ENCODE measurements at regions not wholly inside any gene's neighbourhood (a gene's known extent, or its start where the extent isn't known, plus 50 kb on each side); places are given as distances from the start of the nearest gene placed in this dataset.
"Not testable (repeated sequence)": the region's sequence is repeated elsewhere in the genome, so short reads cannot be mapped to it uniquely, and the experiment has no call there.

DNA sequence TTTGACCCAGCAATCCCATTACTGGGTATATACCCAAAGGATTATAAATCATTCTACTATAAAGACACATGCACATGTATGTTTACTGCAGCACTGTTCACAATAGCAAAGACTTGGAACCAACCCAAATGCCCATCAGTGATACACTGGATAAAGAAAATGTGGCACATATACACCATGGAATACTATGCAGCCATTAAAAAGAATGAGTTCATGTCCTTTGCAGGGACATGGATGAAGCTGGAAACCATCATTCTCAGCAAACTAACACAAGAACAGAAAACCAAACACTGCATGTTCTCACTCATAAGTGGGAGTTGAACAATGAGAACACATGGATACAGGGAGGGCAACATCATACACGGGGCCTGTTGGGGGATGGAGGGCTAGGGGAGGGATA, 104.3 kb downstream of the ANKRD18B start:
- TF ChIP-seq POLR2AphosphoS5 (IDR thresholded peaks at IDR 0.05; ENCODE audit: borderline replicate concordance, low read depth, low read length); EZH2 (IDR thresholded peaks at IDR 0.05): not testable (repeated sequence)

Measured in SK-N-MC (cell line).